MM.1S (cell line): ENCODE measurements at regions not wholly inside any gene's neighbourhood (a gene's known extent, or its start where the extent isn't known, plus 50 kb on each side); places are given as distances from the start of the nearest gene placed in this dataset.

Experiments
- EZH2 ChIP-seq: fragments of 300-600 bp; sonication (generic); optimal IDR thresholded peaks from 2 replicates; pipeline ENCODE3; 2017; ENCODE audit warnings: low read depth, mild to moderate bottlenecking, antibody characterized with exemption, low read length, mixed read lengths
- EZH2phosphoT487 ChIP-seq: fragments of 300-600 bp; sonication (generic); IDR thresholded peaks from 2 replicates; pipeline ENCODE4 v1.6.1; 2018; ENCODE audit warnings: antibody characterized with exemption, low read length
- TF ChIP-seq, protein P1 (sequence below): fragments of 300-600 bp; sonication (generic); IDR thresholded peaks from 2 replicates; pipeline ENCODE4 v1.5.1; 2016; ENCODE audit warnings: antibody characterized with exemption, low read length, mixed read lengths

DNA sequence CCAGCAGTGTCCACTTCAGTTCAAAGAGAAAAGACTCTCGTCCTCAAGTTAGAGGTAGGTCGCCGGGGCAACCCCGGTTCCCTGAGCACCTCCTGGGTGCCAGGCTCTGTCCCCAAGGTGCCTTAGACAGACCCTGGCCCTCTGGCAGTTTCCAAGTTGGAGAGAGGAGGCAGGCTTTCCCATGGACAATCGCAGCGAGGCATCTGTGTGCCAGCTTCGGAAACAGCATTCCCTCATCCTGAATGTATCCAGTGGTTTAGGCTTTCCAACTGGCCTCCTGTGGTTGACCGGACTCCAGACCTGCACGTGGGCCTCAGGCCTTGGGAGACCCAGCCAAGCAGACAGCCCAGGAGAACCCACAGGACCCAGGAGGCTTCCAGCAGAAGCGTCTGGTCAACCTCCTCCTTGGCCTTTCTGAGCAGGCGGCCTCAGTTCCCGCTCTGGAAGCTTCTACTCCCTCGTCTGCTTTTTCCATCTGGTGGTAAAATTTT lies 70.3 kb downstream of the KCNF1 start:
- TF ChIP-seq, protein P1, sequence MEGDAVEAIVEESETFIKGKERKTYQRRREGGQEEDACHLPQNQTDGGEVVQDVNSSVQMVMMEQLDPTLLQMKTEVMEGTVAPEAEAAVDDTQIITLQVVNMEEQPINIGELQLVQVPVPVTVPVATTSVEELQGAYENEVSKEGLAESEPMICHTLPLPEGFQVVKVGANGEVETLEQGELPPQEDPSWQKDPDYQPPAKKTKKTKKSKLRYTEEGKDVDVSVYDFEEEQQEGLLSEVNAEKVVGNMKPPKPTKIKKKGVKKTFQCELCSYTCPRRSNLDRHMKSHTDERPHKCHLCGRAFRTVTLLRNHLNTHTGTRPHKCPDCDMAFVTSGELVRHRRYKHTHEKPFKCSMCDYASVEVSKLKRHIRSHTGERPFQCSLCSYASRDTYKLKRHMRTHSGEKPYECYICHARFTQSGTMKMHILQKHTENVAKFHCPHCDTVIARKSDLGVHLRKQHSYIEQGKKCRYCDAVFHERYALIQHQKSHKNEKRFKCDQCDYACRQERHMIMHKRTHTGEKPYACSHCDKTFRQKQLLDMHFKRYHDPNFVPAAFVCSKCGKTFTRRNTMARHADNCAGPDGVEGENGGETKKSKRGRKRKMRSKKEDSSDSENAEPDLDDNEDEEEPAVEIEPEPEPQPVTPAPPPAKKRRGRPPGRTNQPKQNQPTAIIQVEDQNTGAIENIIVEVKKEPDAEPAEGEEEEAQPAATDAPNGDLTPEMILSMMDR, result no peak
- no peak for TF ChIP-seq EZH2
- TF ChIP-seq EZH2phosphoT487, result no peak
